OCI-LY3 (cell line): ENCODE measurements at regions not wholly inside any gene's neighbourhood (a gene's known extent, or its start where the extent isn't known, plus 50 kb on each side); places are given as distances from the start of the nearest gene placed in this dataset.
A peak's percentile ranks its signal among the peaks of the same experiment; 100 is the strongest.

Experiments used
- H2AFZ ChIP-seq: fragments of 200-600, 300-600 bp; shearing (Covaris generic); 2 replicates; pipeline ENCODE4 v1.6.0; 2014; ENCODE audit warnings: antibody characterized with exemption, low read depth, low read length
- H3K27ac ChIP-seq: fragments of 200-600, 300-600 bp; sonication (generic); 2 replicates; pipeline ENCODE4 v1.5.1; 2014; ENCODE audit warnings: mild to moderate bottlenecking, low read length, moderate library complexity, mixed read lengths
- H3K27me3 ChIP-seq: fragments of 200-600, 300-600 bp; sonication (generic); 2 replicates; pipeline ENCODE4 v1.6.1; 2014; ENCODE audit warnings: low read depth, low read length, mixed read lengths
- H3K36me3 ChIP-seq: fragments of 200-600, 300-600 bp; sonication (generic); replicated peaks from 2 replicates; pipeline ENCODE3; 2014; ENCODE audit warnings: low read depth, low read length, mixed read lengths
- H3K4me1 ChIP-seq: fragments of 300-600, 200-600 bp; sonication (generic); 2 replicates; pipeline ENCODE4 v1.6.1; 2014; ENCODE audit warnings: low read length, mixed read lengths
- H3K4me2 ChIP-seq: fragments of 200-600, 300-600 bp; sonication (generic); 2 replicates; pipeline ENCODE4 v1.6.1; 2014; ENCODE audit warnings: low read length, mixed read lengths
- H3K4me3 ChIP-seq: fragments of 300-600, 200-600 bp; sonication (generic); 2 replicates; pipeline ENCODE4 v1.5.1; 2014; ENCODE audit warnings: antibody characterized with exemption, mild to moderate bottlenecking, low read length, moderate library complexity
- H3K79me2 ChIP-seq: fragments of 300-600, 200-600 bp; shearing (Covaris generic); 2 replicates; pipeline ENCODE4 v1.6.1; 2014; ENCODE audit warnings: mild to moderate bottlenecking, low read length, mixed read lengths
- H3K9ac ChIP-seq: fragments of 300-600, 200-600 bp; shearing (Covaris generic); 2 replicates; pipeline ENCODE4 v1.6.0; 2014; ENCODE audit warnings: mild to moderate bottlenecking, low read length, moderate library complexity
- H3K9me3 ChIP-seq: fragments of 200-600, 300-600 bp; shearing (Covaris generic); 2 replicates; pipeline ENCODE4 v1.6.1; 2014; ENCODE audit warnings: low read length, mixed read lengths; ENCODE audit not compliant: insufficient read depth
- H4K20me1 ChIP-seq: fragments of 200-600, 300-600 bp; sonication (generic); 2 replicates; pipeline ENCODE4 v1.6.1; 2016; ENCODE audit warnings: low read length, mixed read lengths; ENCODE audit not compliant: insufficient read depth
- EZH2phosphoT487 ChIP-seq: fragments of 200-600 bp; shearing (Covaris generic); IDR thresholded peaks from 2 replicates; pipeline ENCODE4 v1.6.1; 2018; ENCODE audit warnings: antibody characterized with exemption, mixed run types, low read depth
- TF ChIP-seq, protein P1 (sequence below): fragments of 200-600, 300-600 bp; sonication (generic); IDR thresholded peaks from 2 replicates; pipeline ENCODE4 v1.5.1; 2014; ENCODE audit warnings: antibody characterized with exemption, low read length, low read depth

DNA sequence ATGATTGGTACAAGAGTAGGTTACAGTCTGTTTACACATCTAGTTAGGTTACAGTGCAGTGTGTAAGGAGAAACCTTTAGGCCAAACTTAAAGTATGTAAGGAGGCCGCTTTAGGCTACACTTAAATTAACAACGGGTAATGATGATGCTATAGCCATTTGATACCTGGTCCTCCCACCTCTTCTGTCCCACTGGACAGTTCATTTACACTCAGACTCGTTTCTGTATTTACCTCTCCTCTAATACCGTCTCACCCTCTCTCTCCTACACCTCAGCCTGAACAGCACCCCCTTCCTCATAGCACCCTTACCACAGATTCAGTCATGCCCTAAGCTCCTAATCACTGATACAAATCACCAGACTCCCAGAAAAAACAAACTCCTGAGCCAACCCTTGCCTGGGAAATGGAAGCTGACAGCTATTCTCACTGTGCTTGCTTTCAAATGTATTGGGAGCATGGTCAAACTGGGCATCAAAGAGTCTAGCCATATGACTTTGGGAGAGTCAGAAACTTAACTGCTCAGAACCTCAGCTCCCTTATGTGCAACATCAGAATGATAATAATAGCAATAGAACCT lies 241.3 kb upstream of the SETMAR start:
- peaks cover 3% of the 10 kb centered on the region for H3K36me3 ChIP-seq
- H3K4me1 ChIP-seq: peaks cover 37% of the 10 kb centered on the region
- peaks cover 9% of the 10 kb centered on the region for H3K9me3 ChIP-seq
- H3K4me2 ChIP-seq: no peak overlapping the region
- TF ChIP-seq, protein P1, sequence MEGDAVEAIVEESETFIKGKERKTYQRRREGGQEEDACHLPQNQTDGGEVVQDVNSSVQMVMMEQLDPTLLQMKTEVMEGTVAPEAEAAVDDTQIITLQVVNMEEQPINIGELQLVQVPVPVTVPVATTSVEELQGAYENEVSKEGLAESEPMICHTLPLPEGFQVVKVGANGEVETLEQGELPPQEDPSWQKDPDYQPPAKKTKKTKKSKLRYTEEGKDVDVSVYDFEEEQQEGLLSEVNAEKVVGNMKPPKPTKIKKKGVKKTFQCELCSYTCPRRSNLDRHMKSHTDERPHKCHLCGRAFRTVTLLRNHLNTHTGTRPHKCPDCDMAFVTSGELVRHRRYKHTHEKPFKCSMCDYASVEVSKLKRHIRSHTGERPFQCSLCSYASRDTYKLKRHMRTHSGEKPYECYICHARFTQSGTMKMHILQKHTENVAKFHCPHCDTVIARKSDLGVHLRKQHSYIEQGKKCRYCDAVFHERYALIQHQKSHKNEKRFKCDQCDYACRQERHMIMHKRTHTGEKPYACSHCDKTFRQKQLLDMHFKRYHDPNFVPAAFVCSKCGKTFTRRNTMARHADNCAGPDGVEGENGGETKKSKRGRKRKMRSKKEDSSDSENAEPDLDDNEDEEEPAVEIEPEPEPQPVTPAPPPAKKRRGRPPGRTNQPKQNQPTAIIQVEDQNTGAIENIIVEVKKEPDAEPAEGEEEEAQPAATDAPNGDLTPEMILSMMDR: no peak
- no peak for TF ChIP-seq EZH2phosphoT487
- H3K9ac ChIP-seq: no peak overlapping the region
- H4K20me1 ChIP-seq: 0 out of 2 replicates have a peak, but pooled peaks cover 4% of the 10 kb centered on the region
- no peak overlapping the region for H3K27ac ChIP-seq
- H3K79me2 ChIP-seq: no peaks in the 10 kb centered on the region
- H3K4me3 ChIP-seq: no peak overlapping the region
- peaks cover 82% of the 10 kb centered on the region for H3K27me3 ChIP-seq
- H2AFZ ChIP-seq: no peak overlapping the region

DNA sequence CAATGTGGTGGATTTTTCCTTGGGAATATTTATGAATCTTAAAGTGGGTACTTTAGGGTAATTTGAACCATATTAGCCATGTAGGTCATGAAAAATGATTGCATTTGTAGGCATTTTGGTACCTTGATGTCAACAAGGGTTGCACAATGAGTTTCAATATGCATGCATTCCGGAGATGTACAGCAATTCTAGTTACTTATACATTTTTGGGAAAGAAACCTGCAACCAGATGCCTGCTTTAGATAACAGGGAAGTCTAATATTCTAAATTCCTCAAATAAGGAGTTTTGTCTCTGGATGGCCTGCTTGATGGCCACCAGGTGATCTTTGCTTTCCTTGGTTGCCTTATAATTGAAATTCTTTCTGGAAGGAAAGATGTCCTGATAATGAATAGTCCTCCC lies 240.5 kb upstream of the SETMAR start:
- no peak overlapping the region for H3K4me2 ChIP-seq
- H3K79me2 ChIP-seq: no peaks in the 10 kb centered on the region
- H3K27me3 ChIP-seq: peaks cover 85% of the 10 kb centered on the region
- H3K9ac ChIP-seq: no peak overlapping the region
- no peak overlapping the region for H2AFZ ChIP-seq
- peaks cover 9% of the 10 kb centered on the region for H3K9me3 ChIP-seq
- peaks cover 3% of the 10 kb centered on the region for H3K36me3 ChIP-seq
- peaks cover 41% of the 10 kb centered on the region for H3K4me1 ChIP-seq
- TF ChIP-seq, protein P1: no peak
- TF ChIP-seq EZH2phosphoT487: no peak
- 0 out of 2 replicates have a peak, but pooled peaks cover 6% of the 10 kb centered on the region for H4K20me1 ChIP-seq
- H3K4me3 ChIP-seq: no peak overlapping the region
- no peak overlapping the region for H3K27ac ChIP-seq

DNA sequence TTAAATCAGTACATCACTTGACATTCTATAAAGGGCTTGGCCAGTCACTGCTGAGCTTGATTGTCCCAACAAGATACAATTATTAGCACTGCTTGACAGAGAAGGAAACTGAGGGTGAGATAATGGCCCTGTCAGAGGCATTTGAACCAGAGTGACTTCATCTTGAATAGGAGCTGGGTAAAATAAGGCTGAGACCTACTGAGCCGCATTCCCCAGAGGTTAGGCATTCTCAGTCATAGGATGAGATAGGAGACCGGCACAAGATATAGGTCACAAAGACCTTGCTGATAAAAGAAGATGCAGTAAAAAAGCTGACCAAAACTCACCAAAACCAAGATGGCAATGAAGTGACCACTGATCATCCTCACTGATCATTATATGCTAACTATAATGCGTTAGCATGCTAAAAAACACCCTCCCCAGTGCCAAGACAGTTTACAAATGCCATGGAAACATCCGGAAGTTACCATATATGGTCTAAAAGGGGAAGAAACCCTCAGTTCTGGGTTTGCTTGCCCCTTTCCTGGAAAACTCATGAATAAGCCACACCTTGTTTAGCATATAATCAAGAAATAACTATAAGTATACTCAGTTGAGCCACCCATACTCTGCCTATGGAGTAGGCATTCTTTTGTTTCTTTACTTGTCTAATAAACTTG lies 239.1 kb upstream of the SETMAR start:
- peaks cover 9% of the 10 kb centered on the region for H3K9me3 ChIP-seq
- no peak overlapping the region for H3K27ac ChIP-seq
- H3K79me2 ChIP-seq: no peaks in the 10 kb centered on the region
- H3K4me3 ChIP-seq: 0 out of 2 replicates have a peak overlapping the region, but pooled peaks have one; percentile 27
- H4K20me1 ChIP-seq: 0 out of 2 replicates have a peak, but pooled peaks cover 6% of the 10 kb centered on the region
- H3K9ac ChIP-seq: no peak overlapping the region
- peak overlapping the region; percentile 59 for H3K4me2 ChIP-seq
- H3K36me3 ChIP-seq: peaks cover 3% of the 10 kb centered on the region
- no peak overlapping the region for H2AFZ ChIP-seq
- H3K4me1 ChIP-seq: peaks cover 46% of the 10 kb centered on the region
- peaks cover 71% of the 10 kb centered on the region for H3K27me3 ChIP-seq
- no peak for TF ChIP-seq EZH2phosphoT487
- TF ChIP-seq, protein P1: no peak

DNA sequence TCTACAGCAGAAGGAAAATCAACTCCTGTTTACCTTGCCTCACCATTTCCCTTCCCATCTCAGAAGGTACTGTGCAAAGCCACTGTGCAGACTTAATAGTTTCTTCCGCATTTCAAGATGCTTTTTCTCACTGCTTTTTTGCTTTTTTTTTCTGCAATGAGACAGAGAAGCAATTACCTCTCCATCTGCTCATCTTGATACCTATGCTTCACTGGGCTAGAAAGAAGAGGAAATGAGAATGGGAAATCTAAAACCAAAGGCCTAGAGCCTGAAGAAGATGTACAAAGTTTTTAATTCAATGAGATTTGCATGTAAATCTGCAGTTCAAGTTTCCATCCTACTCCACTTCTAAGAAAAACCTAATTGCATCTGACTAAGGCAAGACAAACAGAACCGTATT lies 238.1 kb upstream of the SETMAR start:
- Histone ChIP-seq H3K4me2 (peak overlapping the region; percentile 59), H3K36me3 (peaks cover 3% of the 10 kb centered on the region), H3K4me1 (peaks cover 37% of the 10 kb centered on the region), H3K27me3 (peaks cover 72% of the 10 kb centered on the region), H4K20me1 (0 out of 2 replicates have a peak, but pooled peaks cover 6% of the 10 kb centered on the region), H3K9ac (no peak overlapping the region), H2AFZ (no peak overlapping the region), H3K79me2 (no peaks in the 10 kb centered on the region), H3K4me3 (0 out of 2 replicates have a peak overlapping the region, but pooled peaks have one; percentile 27), H3K27ac (peak overlapping the region; percentile 38), H3K9me3 (peaks cover 9% of the 10 kb centered on the region)
- TF ChIP-seq, protein P1: no peak
- peak; percentile 88 for TF ChIP-seq EZH2phosphoT487
